Endothelial cell of umbilical vein (primary cell): ENCODE measurements at regions not wholly inside any gene's neighbourhood (a gene's known extent, or its start where the extent isn't known, plus 50 kb on each side); places are given as distances from the start of the nearest gene placed in this dataset.

Experiments
- BruUV-seq: library from RNA; stranded (reverse); fragments of 400-500 nt; replicated peaks from 2 replicates; lab custom pipeline; 2021; lab: Mats Ljungman, UMichigan
- CTCF ChIA-PET: fragments of 300-600, 350-600 bp; sonication (Branson Sonifier 250); formaldehyde crosslinking; loops from one replicate; lab custom pipeline; 2021; ENCODE audit warnings: antibody characterized with exemption, inconsistent platforms; lab: Charles Lee
- POLR2A ChIA-PET: fragments of 300-600, 350-600 bp; sonication (Branson Sonifier 250); formaldehyde crosslinking; loops from one replicate; lab custom pipeline; 2021; ENCODE audit warnings: antibody characterized with exemption, inconsistent platforms; lab: Charles Lee
- DNase-seq: peaks from one replicate; pipeline ENCODE4 v3.0.0-alpha.2; 2011; ENCODE audit warnings: low read depth, low spot score
- FAIRE-seq: peaks from 2 replicates; lab custom pipeline; 2011; peaks lifted over from hg19 to GRCh38; lab: Jason Lieb, UNC
- H2AFZ ChIP-seq: 2 replicates; pipeline ENCODE4 v1.6.0; 2012; ENCODE audit warnings: low read depth, low read length, control low read depth, inconsistent platforms
- H3K27ac ChIP-seq: 2 replicates; pipeline ENCODE4 v1.5.1; 2011; ENCODE audit warnings: low read depth, mild to moderate bottlenecking, control low read depth, low read length, moderate library complexity; ENCODE audit not compliant: insufficient read depth
- H3K27me3 ChIP-seq, 2 experiments: 2 replicates each; pipeline versions ENCODE4 v1.6.0 to v1.6.1; 2011; ENCODE audit warnings: low read length in 2 of 2, mixed read lengths in 1 of 2; ENCODE audit not compliant: control insufficient read depth in 2 of 2, insufficient read depth in 2 of 2
- H3K36me3 ChIP-seq, 2 experiments: 2 replicates in 1 of 2; 3 replicates in 1 of 2; pipeline ENCODE4 v1.5.1; 2011; ENCODE audit warnings: low read length in 2 of 2, mild to moderate bottlenecking in 1 of 2, moderate library complexity in 1 of 2; ENCODE audit not compliant: control insufficient read depth in 2 of 2, insufficient read depth in 2 of 2; ENCODE audit errors: extremely low read depth in 1 of 2
- H3K4me1 ChIP-seq: 3 replicates; pipeline ENCODE4 v1.5.1; 2011; ENCODE audit warnings: mild to moderate bottlenecking, low read length; ENCODE audit not compliant: control insufficient read depth, insufficient read depth; ENCODE audit errors: extremely low read depth
- H3K4me2 ChIP-seq: 2 replicates; pipeline ENCODE4 v1.6.1; 2011; ENCODE audit warnings: low read length, control low read depth, mixed read lengths; ENCODE audit not compliant: insufficient read depth
- H3K4me3 ChIP-seq, 3 experiments: fragments of 200-600 bp in 1 of 3; sonication (generic), shearing (Covaris generic) in 1 of 3; replicated peaks in 1 of 3; 2 replicates each; pipeline ENCODE4 v1.5.1; 2011 to 2016; ENCODE audit warnings: control low read depth in 3 of 3, low read length in 3 of 3, mild to moderate bottlenecking in 2 of 3, inconsistent platforms in 1 of 3, low read depth in 1 of 3, moderate library complexity in 1 of 3; ENCODE audit not compliant: insufficient read depth in 1 of 3
- H3K79me2 ChIP-seq: 2 replicates; pipeline ENCODE4 v1.6.0; 2012; ENCODE audit warnings: low read length, inconsistent platforms; ENCODE audit not compliant: control insufficient read depth, insufficient read depth
- H3K9ac ChIP-seq: replicated peaks from 2 replicates; pipeline ENCODE3; 2011; ENCODE audit warnings: low read length, control low read depth; ENCODE audit not compliant: insufficient read depth; ENCODE audit errors: extremely low read depth
- H3K9me1 ChIP-seq: replicated peaks from 3 replicates; pipeline ENCODE4 v1.6.0; 2011; ENCODE audit warnings: mild to moderate bottlenecking, low read length; ENCODE audit not compliant: control insufficient read depth, insufficient read depth; ENCODE audit errors: extremely low read depth
- H3K9me3 ChIP-seq: replicated peaks from 2 replicates; pipeline ENCODE4 v1.5.1; 2012; ENCODE audit warnings: low read length, inconsistent platforms; ENCODE audit not compliant: control insufficient read depth, insufficient read depth
- H4K20me1 ChIP-seq: replicated peaks from 2 replicates; pipeline ENCODE3; 2011; ENCODE audit warnings: mild to moderate bottlenecking, low read length; ENCODE audit not compliant: control insufficient read depth, insufficient read depth; ENCODE audit errors: extremely low read depth
- CTCF ChIP-seq, 2 donors: IDR thresholded peaks; 1 replicate in 1 of 2; 2 replicates in 1 of 2; pipeline ENCODE4 v1.5.1; 2011; ENCODE audit warnings: low read length in 2 of 2, mild to moderate bottlenecking in 2 of 2, moderate library complexity in 2 of 2, control low read depth in 1 of 2, inconsistent platforms in 1 of 2, low read depth in 1 of 2; ENCODE audit not compliant: insufficient read depth in 1 of 2; ENCODE audit errors: extremely low read depth in 1 of 2
- EZH2 ChIP-seq: IDR thresholded peaks from 2 replicates; pipeline ENCODE4 v1.6.1; 2012; ENCODE audit warnings: borderline replicate concordance, low read depth, mild to moderate bottlenecking, moderate library complexity, low read length, inconsistent platforms; ENCODE audit not compliant: severe bottlenecking
- FOS ChIP-seq: IDR thresholded peaks from 2 replicates; pipeline ENCODE4 v1.6.1; 2011; ENCODE audit warnings: mild to moderate bottlenecking, low read length, moderate library complexity, borderline replicate concordance; ENCODE audit not compliant: insufficient read depth
- GATA2 ChIP-seq: IDR thresholded peaks from 2 replicates; pipeline ENCODE4 v1.7.0; 2011; ENCODE audit warnings: low read depth, mild to moderate bottlenecking, moderate library complexity, mixed read lengths, low read length; ENCODE audit not compliant: insufficient read length, insufficient read depth
- JUN ChIP-seq: IDR thresholded peaks from 2 replicates; pipeline ENCODE4 v1.6.1; 2011; ENCODE audit warnings: borderline replicate concordance, low read depth; ENCODE audit not compliant: insufficient read length, insufficient read depth
- MAX ChIP-seq: IDR thresholded peaks from 2 replicates; pipeline ENCODE4 v1.6.1; 2011; ENCODE audit not compliant: insufficient read depth, insufficient read length
- MYC ChIP-seq: IDR thresholded peaks from one replicate; pipeline ENCODE4 v1.6.1; 2011; ENCODE audit warnings: mild to moderate bottlenecking, low read depth, low read length
- POLR2A ChIP-seq: IDR thresholded peaks from 2 replicates; pipeline ENCODE4 v1.6.1; 2012; ENCODE audit warnings: low read depth, mild to moderate bottlenecking, control low read depth, low read length
- POLR2AphosphoS5 ChIP-seq: IDR thresholded peaks from 2 replicates; pipeline ENCODE4 v1.6.1; 2012; ENCODE audit warnings: low read depth, mild to moderate bottlenecking, control low read depth, low read length, moderate library complexity; ENCODE audit not compliant: insufficient read depth
- dilution Hi-C: fragments of 300-500 bp; cut with MboI; formaldehyde crosslinking; loops from one replicate; pipeline ENCODE4 v1.15.0; 2019; ENCODE audit warnings: low sequenced_read_pairs; ENCODE audit not compliant: extremely low pct_ligation_motif_present
- intact Hi-C: fragments of 100-400 bp; cut with micrococcal nuclease; formaldehyde crosslinking; loops from one replicate; pipeline ENCODE4 v1.10.0; 2022

DNA sequence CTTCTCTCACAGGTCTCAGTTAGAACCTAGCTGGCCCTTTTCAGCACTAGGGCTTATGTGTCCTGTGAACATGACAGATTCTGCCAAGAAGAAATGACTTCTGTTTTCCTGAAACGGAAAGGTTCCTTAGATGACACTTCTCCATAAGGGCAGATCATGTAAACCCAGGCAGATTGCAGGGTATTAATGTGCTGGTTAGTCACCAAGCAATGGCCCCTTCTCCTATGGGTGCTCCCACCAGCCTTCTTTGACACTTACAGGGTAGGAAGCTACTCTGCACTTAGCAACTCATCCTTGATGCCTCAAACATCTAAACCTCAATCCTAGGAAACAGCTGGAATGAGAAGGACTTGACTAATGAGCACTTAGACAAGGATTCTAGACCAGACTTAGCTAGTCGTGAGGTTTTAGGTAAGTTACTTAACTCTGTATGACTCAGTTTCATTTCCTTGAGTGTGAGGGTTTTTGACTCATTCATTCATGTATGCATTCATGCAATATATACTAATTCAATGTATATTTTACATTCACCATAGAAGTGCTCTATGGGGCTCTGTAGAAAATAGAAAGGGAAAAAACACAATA, 74.1 kb upstream of the PLXNA2 start:
- dilution Hi-C loops (no loop called here), intact Hi-C loops (no loop called here)
- Histone ChIP-seq H3K9me3 (no peaks in the 10 kb centered on the region), H3K4me3 (no peak overlapping the region), H3K4me1 (no peaks in the 10 kb centered on the region), H2AFZ (no peak overlapping the region), H3K79me2 (no peaks in the 10 kb centered on the region), H3K4me2 (no peak overlapping the region), H3K36me3 (no peaks in the 10 kb centered on the region), H3K27me3 (no peaks in the 10 kb centered on the region), H3K27ac (no peak overlapping the region), H4K20me1 (no peaks in the 10 kb centered on the region), H3K9ac (no peak overlapping the region), H3K9me1 (no peaks in the 10 kb centered on the region)
- no TSS peak for BruUV-seq
- POLR2A ChIA-PET, result no interaction called here
- FAIRE-seq (no peak), DNase-seq (no peak)
- CTCF ChIA-PET, result no interaction called here
- TF ChIP-seq POLR2AphosphoS5, result no peak
- no peak for TF ChIP-seq EZH2
- no peak for TF ChIP-seq CTCF (IDR thresholded peaks at IDR 0.05; ENCODE audit: extremely low read depth in 1 of 2, insufficient read depth in 1 of 2, low read depth in 1 of 2, low read length in 2 of 2)
- TF ChIP-seq JUN, result no peak
- TF ChIP-seq MYC, result no peak
- TF ChIP-seq FOS, result no peak
- TF ChIP-seq MAX, result no peak
- no peak for TF ChIP-seq GATA2
- TF ChIP-seq POLR2A, result no peak
